ENCODE measurements at regions not wholly inside any gene's neighbourhood (a gene's known extent, or its start where the extent isn't known, plus 50 kb on each side); places are given as distances from the start of the nearest gene placed in this dataset.
"Not testable (repeated sequence)": the region's sequence is repeated elsewhere in the genome, so short reads cannot be mapped to it uniquely, and the experiment has no call there.

DNA sequence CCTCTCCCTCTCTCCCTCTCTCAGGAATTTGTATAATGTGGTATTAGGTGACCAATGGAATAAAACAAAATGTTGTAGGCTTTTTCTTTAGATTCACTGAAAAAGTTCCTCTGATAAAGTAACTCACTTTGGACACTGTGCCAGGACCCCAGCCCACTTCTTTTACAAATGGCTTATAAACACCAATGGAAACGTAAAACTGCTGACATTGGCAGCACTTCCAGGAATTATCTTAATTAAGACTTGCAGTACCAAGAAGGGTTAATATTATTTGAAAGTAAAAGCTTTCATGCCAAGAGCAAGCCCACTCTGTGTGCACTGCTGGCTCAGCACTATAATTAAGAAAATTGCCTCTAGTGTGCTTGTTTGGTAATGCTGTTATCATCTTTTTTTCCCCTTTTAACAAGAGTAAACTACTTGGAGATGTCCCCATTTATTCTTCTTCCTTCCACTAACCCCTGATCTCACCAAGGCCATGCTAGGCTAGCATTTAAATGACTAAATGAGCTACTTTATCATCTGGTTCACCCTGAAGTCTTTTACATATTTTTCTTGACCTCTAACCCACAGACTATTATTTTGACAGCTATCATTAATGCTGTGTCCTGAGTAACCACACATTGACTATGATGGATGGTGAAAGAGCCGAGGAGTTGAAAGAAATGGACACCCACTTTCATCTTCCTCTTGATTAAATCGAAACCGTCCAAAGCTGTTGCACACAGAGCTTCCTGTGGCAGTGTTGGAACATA lies 232.2 kb upstream of the ETAA1 start:
- TF ChIP-seq, protein P1, sequence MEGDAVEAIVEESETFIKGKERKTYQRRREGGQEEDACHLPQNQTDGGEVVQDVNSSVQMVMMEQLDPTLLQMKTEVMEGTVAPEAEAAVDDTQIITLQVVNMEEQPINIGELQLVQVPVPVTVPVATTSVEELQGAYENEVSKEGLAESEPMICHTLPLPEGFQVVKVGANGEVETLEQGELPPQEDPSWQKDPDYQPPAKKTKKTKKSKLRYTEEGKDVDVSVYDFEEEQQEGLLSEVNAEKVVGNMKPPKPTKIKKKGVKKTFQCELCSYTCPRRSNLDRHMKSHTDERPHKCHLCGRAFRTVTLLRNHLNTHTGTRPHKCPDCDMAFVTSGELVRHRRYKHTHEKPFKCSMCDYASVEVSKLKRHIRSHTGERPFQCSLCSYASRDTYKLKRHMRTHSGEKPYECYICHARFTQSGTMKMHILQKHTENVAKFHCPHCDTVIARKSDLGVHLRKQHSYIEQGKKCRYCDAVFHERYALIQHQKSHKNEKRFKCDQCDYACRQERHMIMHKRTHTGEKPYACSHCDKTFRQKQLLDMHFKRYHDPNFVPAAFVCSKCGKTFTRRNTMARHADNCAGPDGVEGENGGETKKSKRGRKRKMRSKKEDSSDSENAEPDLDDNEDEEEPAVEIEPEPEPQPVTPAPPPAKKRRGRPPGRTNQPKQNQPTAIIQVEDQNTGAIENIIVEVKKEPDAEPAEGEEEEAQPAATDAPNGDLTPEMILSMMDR (IDR thresholded peaks at IDR 0.05; ENCODE audit: borderline replicate concordance, control extremely low read depth, extremely low read depth, insufficient read depth, missing control alignments) = no peak
- DNase-seq (ENCODE audit: low spot score) = no peak
- in situ Hi-C loops (cut with MboI; ENCODE audit: low sequenced_read_pairs, unreplicated experiment) = no loop called here

DNA sequence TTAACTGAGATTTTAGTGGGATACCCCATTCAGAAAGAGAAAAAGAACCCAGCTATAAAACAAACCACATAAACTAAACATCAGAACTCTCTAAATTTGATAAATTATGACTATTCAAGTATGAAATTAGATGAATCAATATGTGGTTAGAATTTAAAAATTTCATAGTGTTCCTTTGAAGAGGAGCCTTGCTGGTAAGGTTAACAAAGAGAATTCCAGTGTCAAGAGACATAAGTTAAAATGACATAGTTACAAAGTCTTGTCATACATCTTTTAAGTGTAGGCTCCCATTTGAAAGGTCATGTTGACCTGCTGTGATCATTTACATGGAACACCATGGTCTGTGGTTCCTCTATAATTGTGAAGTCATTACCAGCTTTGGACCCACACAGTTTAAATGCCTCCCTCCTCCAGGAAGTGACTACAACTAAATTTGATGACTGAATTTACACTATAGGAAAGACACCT lies 231.6 kb upstream of the ETAA1 start:
- TF ChIP-seq, protein P1 (IDR thresholded peaks at IDR 0.05; ENCODE audit: borderline replicate concordance, control extremely low read depth, extremely low read depth, insufficient read depth, missing control alignments) = no peak
- in situ Hi-C loops (cut with MboI; ENCODE audit: low sequenced_read_pairs, unreplicated experiment) = no loop called here
- DNase-seq (ENCODE audit: low spot score) = no peak

DNA sequence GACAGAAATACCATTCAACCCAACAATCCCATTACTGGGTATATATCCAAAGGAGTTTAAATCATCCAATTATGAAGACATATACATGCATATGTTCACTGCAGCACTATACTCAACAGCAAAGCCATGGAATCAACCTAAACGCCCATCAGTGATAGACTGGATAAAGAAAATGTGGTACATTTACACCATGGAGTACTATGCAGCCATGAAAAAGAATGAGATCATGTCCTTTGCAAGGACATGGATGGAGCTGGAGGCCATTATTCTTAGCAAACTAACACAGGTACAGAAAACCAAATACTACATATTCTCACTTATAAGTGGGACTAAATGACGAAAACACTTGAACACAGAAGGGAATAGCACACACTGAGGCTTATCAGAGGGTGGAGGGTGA lies 230.6 kb upstream of the ETAA1 start:
- DNase-seq (ENCODE audit: low spot score); in situ Hi-C loops (cut with MboI; ENCODE audit: low sequenced_read_pairs, unreplicated experiment): not testable (repeated sequence)

DNA sequence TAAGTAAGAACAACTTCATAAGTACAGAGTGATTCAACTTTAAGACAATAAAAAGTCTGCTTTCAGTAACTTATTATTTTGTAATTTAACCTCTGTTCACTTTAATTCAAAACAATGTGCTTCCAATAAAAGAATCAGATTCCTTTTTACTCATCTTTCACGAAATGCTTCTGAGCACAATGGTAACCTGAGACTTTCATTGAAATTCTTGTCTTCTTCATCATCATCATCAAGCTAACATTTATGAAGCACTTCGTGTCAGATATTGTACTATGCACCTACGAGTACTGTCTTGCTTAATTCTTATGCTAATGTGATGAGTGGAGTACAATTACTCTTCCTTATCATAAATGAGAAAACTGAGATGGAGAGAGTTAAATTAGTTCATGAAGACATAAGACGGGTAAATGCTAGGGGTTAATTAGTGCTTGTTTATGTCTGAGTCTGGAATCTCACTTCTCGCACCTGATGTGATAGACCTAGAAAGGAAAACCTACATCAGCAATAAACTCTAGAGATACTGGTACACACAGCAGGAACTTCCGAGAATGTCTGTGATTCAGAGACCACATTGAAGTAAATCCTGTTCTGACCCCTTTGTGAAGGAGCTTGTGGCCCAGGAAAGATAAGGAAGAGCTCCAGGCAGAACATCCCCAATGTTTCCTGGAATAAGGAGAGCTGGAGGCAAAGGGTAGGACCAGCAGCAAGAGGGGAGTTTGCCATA lies 227.6 kb upstream of the ETAA1 start:
- TF ChIP-seq, protein P1 (IDR thresholded peaks at IDR 0.05; ENCODE audit: borderline replicate concordance, control extremely low read depth, extremely low read depth, insufficient read depth, missing control alignments) = no peak
- DNase-seq (ENCODE audit: low spot score) = no peak
- in situ Hi-C loops (cut with MboI; ENCODE audit: low sequenced_read_pairs, unreplicated experiment) = no loop called here

DNA sequence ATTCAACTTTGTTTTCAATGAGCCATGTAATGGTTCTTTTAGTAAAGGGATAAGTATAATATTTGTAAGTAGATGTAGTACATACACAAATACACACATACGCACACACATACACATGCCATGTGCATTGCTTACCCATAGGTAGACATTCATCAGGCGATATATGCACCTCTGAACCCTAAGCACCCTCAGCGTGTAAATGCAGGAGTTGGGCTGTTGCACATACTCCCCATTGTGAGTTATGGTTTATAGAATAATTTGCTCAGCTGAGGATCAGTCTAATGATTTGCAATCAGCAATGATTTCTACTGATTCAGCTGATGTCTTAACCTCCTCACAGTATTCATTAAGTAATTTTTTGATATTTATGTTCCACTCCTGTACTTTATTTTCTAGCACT lies 217.6 kb upstream of the ETAA1 start:
- DNase-seq (ENCODE audit: low spot score) = no peak
- in situ Hi-C loops (cut with MboI; ENCODE audit: low sequenced_read_pairs, unreplicated experiment) = no loop called here
- TF ChIP-seq, protein P1 (IDR thresholded peaks at IDR 0.05; ENCODE audit: borderline replicate concordance, control extremely low read depth, extremely low read depth, insufficient read depth, missing control alignments) = no peak

DNA sequence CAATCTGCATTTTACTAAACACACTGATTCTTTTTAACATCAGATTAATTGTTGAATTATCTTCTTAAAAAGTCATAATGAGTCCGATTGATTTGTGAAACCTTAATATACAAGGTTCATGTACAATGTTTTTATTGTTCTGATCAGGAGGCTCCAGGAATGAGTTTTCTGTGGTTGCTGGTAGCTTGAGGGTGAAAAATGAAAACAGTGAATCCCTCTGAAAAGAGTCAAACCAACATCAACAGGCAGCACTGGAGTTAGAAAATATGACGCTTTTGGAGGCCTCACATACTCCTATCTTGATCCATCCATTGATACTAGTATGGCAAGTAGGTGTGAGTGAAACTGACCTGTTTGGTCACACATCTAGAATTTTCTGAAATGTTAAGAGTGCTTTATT lies 216.3 kb upstream of the ETAA1 start:
- TF ChIP-seq, protein P1 (IDR thresholded peaks at IDR 0.05; ENCODE audit: borderline replicate concordance, control extremely low read depth, extremely low read depth, insufficient read depth, missing control alignments) = no peak
- in situ Hi-C loops (cut with MboI; ENCODE audit: low sequenced_read_pairs, unreplicated experiment) = no loop called here
- no peak for DNase-seq (ENCODE audit: low spot score)

DNA sequence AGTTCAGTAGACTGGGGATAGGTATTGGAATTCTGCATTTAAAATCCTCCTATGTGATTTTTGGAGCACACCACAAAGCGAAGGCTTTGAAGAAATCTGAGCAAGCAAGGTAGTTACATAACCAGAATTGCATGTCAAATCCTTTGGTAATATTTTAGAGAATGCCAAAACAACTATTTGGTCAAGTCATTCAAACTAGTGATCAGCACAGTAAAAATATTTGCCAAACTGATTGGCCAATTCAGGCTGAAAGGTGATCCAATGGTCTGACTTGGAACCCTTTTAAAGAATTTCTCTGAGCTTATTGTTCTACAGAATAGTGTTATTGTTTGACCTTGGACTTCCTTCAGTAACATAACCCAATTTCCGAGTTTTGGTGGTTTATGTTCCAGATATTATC lies 214.2 kb upstream of the ETAA1 start:
- no peak for DNase-seq (ENCODE audit: low spot score)
- TF ChIP-seq, protein P1 (IDR thresholded peaks at IDR 0.05; ENCODE audit: borderline replicate concordance, control extremely low read depth, extremely low read depth, insufficient read depth, missing control alignments) = no peak
- in situ Hi-C loops (cut with MboI; ENCODE audit: low sequenced_read_pairs, unreplicated experiment) = no loop called here

Data from GM13976 (cell line).